ENCODE measurements at regions not wholly inside any gene's neighbourhood (a gene's known extent, or its start where the extent isn't known, plus 50 kb on each side); places are given as distances from the start of the nearest gene placed in this dataset.
"Not testable (repeated sequence)": the region's sequence is repeated elsewhere in the genome, so short reads cannot be mapped to it uniquely, and the experiment has no call there.

DNA sequence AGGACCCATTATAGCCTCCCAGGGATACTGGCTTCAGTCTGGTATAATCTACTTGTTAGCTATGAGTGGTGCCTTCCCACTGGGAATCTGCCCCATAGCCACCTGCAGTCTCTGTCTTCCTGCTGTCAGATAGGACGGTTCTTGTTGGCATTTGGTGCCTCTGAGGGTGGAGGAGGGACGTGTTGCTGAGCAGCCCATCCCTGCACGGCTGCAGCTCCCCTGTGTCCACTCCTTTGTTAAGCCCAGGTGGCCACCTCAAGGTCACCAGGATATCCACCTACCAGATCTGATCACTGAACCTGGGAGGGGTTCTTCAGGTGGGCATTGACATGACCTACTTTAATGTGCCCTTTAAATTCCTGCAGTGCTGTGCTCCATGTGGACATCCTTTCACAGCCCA lies 1714.2 kb downstream of the SPATA31A7 start:
- not testable (repeated sequence) for H3K27me3 Mint-ChIP-seq; DNase-seq (ENCODE audit: low spot score, unreplicated experiment); H3K4me1 Mint-ChIP-seq (ENCODE audit: low read depth); H3K4me3 Mint-ChIP-seq (ENCODE audit: low read depth); H3K27ac Mint-ChIP-seq; H3K36me3 Mint-ChIP-seq (ENCODE audit: insufficient read depth); H3K9me3 Mint-ChIP-seq (ENCODE audit: low read depth)

DNA sequence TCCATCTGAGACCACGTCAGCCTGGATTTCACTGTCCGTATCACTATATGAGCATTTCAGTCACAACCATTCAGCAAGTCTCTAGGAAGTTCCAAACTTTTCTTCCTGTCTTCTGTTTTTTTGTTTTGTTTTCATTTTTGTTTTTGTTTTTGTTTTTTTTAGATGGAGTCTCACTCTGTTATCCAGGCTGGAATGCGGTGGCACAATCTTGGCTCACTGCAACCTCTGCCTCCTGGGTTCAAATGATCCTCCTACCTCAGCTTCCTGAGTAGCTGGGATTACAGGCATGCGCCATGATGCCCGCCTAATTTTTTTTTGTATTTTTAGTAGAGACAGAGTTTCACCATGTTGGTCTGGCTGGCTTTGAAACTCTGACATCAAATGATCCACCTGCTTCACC lies 1715.9 kb downstream of the SPATA31A7 start:
- H3K27ac Mint-ChIP-seq; H3K4me1 Mint-ChIP-seq (ENCODE audit: low read depth); H3K9me3 Mint-ChIP-seq (ENCODE audit: low read depth); H3K36me3 Mint-ChIP-seq (ENCODE audit: insufficient read depth); DNase-seq (ENCODE audit: low spot score, unreplicated experiment); H3K27me3 Mint-ChIP-seq; H3K4me3 Mint-ChIP-seq (ENCODE audit: low read depth): not testable (repeated sequence)

DNA sequence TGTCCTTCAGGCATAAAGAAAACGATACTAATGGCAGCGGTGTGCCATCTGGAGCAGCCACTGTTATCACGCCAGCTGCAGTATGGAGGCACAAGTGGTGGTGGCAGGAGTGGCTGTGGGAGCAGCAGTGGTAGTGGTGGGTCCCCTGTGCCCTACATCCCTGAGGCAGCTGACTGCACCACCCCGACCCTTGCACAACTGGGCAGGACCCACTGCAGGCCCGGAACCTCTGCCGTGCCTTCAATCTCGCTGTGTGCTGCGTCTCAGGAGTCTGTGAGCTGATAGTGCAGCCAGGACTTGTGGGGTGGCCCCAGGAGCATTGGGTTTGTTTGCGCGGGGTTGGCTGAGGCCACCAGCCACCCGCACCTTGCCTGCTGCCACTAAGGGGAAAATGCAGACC lies 1718.0 kb downstream of the SPATA31A7 start:
- H3K27ac Mint-ChIP-seq; H3K9me3 Mint-ChIP-seq (ENCODE audit: low read depth); H3K4me1 Mint-ChIP-seq (ENCODE audit: low read depth); DNase-seq (ENCODE audit: low spot score, unreplicated experiment); H3K27me3 Mint-ChIP-seq; H3K4me3 Mint-ChIP-seq (ENCODE audit: low read depth); H3K36me3 Mint-ChIP-seq (ENCODE audit: insufficient read depth): not testable (repeated sequence)

DNA sequence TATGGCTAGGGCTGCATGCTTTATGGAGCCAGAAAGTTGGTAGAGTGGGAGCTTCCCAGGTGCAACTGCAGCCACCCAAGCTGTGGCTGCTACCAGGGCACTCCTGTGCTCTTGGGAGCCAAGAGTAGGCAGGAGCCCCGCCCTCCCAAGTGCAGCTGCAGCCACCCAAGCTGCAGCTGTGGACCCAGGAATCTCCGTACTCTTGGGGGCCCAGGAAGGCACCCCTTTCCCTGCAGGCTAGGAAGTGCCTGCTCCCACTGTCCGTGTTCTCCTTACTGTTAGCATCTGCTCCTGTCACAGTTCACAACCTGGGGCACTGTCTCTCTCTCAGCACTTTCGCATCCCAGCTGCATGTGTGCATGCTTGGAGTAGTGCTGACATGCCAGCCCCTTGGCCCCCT lies 1718.4 kb downstream of the SPATA31A7 start:
- not testable (repeated sequence) for H3K27ac Mint-ChIP-seq; H3K36me3 Mint-ChIP-seq (ENCODE audit: insufficient read depth); H3K4me3 Mint-ChIP-seq (ENCODE audit: low read depth); H3K27me3 Mint-ChIP-seq; H3K4me1 Mint-ChIP-seq (ENCODE audit: low read depth); H3K9me3 Mint-ChIP-seq (ENCODE audit: low read depth); DNase-seq (ENCODE audit: low spot score, unreplicated experiment)

DNA sequence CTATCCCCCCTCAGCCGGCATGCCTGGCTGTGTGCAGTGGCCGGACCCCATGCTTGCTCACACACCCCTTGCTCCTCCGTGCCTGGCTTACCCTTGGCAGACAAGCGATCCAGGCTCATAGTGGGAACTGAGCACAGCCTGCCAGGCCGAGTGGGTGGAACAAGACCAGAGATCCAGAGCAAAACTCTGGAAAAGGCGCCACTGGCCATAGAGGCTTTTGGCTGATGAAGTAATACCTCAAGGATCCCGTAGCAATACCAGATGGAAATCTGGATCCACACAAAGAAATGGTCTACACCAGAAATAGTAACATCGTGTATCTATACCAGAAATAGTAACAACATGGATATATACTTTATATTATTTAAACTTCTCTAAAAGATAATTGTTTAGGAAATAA lies 1719.6 kb downstream of the SPATA31A7 start:
- H3K9me3 Mint-ChIP-seq (ENCODE audit: low read depth); H3K4me3 Mint-ChIP-seq (ENCODE audit: low read depth); H3K27ac Mint-ChIP-seq; H3K36me3 Mint-ChIP-seq (ENCODE audit: insufficient read depth); H3K27me3 Mint-ChIP-seq; H3K4me1 Mint-ChIP-seq (ENCODE audit: low read depth); DNase-seq (ENCODE audit: low spot score, unreplicated experiment): not testable (repeated sequence)

DNA sequence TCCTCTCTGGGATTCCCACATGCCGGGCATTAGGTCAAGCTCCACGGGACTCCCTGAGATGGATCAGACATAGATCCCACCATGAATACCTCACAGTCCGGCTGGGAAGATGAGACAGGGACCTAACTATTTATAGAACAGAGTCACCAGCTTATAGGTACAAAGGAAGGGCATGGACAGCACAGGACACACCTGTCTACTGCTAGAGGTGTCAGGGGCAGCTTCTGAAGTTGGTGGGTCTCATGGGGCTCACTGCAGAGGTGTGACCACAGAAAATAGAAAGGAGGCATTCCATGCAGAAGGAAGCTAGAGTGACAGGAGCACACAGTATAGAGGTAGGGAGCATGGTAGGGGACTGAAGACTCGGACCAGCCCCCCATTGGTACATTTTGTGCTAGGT lies 1722.4 kb downstream of the SPATA31A7 start:
- not testable (repeated sequence) for H3K27ac Mint-ChIP-seq; H3K9me3 Mint-ChIP-seq (ENCODE audit: low read depth); H3K36me3 Mint-ChIP-seq (ENCODE audit: insufficient read depth); DNase-seq (ENCODE audit: low spot score, unreplicated experiment); H3K4me1 Mint-ChIP-seq (ENCODE audit: low read depth); H3K4me3 Mint-ChIP-seq (ENCODE audit: low read depth); H3K27me3 Mint-ChIP-seq

DNA sequence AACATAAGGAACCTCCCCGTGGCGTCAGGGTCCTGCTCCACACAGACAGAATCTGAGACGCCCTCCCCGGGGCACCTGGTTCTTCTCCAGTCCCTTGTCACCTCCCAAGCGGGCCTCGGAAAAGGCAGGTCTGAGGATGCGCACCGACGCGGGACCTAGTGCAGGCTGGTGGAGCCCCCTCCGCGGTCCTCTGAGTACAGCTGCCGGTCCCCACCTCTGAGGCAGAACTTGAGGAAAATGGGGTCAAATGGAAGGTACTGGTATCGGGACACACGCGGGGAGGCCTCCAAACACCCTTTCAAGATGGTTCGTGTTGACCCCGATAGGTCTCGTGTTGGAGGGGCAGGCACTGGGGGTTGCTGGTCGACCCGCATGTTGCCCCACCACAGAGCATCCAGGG lies 1725.3 kb downstream of the SPATA31A7 start:
- not testable (repeated sequence) for H3K4me3 Mint-ChIP-seq (ENCODE audit: low read depth); DNase-seq (ENCODE audit: low spot score, unreplicated experiment); H3K27ac Mint-ChIP-seq; H3K4me1 Mint-ChIP-seq (ENCODE audit: low read depth); H3K36me3 Mint-ChIP-seq (ENCODE audit: insufficient read depth); H3K9me3 Mint-ChIP-seq (ENCODE audit: low read depth); H3K27me3 Mint-ChIP-seq

DNA sequence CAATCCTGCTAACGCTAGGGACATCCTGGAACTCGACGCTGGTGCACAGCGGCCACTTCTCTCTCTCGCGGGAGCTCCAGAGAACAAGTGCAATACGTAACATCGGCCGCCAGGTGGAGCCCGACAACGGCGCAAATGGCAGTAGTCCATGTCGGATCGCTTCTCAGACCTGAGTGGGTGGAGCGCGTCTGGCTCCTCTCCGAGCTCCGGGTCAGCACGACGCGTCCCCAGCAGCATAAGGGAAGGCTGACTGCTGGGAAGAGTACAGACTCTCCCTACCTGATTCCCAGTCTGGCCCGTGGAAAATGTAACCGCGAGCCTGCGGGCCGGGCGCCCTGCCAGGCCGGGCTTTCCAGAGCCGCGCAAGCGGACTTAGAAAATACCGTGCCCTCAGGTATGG lies 1725.8 kb downstream of the SPATA31A7 start:
- H3K4me3 Mint-ChIP-seq (ENCODE audit: low read depth); H3K27me3 Mint-ChIP-seq; DNase-seq (ENCODE audit: low spot score, unreplicated experiment); H3K36me3 Mint-ChIP-seq (ENCODE audit: insufficient read depth); H3K4me1 Mint-ChIP-seq (ENCODE audit: low read depth); H3K9me3 Mint-ChIP-seq (ENCODE audit: low read depth); H3K27ac Mint-ChIP-seq: not testable (repeated sequence)

DNA sequence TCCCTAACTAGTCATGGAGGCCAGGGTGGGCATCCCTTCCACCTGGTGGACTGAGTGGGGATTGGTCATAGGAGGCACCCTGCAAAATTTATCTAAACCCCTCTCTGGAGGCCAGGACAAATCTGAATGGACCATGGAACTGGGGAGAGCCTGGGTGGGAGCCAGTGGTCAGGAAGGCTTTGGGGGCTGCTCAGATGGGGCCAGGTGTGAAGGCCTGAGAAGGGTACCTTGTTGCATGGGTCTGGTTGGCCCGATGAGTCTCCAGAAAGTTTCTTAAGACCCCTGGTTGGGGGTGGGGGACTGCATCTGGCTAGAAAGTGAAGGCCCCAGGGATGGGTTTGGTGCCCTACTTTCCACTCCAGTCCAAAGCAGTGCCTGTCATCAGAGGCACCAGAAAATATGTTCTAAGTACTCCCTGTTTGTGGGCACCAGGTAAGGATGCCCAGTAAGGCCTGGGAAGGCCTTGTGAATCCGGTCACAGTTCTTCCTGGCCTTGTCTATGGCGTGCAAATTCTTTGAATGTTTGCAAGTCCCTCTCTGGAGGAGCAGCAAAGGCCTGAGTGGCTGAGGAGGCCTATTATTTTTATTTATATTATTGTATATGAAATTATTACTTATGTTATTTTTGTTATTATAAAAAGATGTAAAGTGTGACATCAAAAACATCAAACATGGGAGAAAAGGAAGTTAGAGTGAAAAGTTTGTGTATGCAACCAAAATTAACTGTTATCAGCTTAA lies 1729.0 kb downstream of the SPATA31A7 start:
- not testable (repeated sequence) for DNase-seq (ENCODE audit: low spot score, unreplicated experiment); H3K4me1 Mint-ChIP-seq (ENCODE audit: low read depth); H3K36me3 Mint-ChIP-seq (ENCODE audit: insufficient read depth); H3K4me3 Mint-ChIP-seq (ENCODE audit: low read depth); H3K27ac Mint-ChIP-seq; H3K27me3 Mint-ChIP-seq; H3K9me3 Mint-ChIP-seq (ENCODE audit: low read depth)

DNA sequence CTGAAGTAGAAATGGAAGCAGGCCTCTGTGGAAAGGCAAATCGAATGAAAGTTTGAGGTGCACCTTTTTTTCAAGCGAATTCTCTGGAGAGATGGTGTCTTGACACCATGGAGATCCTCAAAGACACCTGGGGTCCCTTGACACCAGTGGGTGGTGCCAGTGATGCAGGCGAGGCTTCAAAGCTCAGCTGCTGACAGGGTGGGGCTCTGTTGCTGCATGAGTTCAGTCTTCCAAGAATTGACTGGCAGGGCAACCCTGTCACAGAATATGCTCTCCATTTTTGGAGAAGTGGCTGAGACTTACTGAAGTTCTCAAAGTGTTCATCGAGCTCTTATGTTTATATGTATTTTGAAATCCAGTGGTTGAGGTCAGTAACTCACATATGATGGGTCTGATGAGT lies 1741.6 kb downstream of the SPATA31A7 start:
- DNase-seq (ENCODE audit: low spot score, unreplicated experiment); H3K4me3 Mint-ChIP-seq (ENCODE audit: low read depth); H3K36me3 Mint-ChIP-seq (ENCODE audit: insufficient read depth); H3K4me1 Mint-ChIP-seq (ENCODE audit: low read depth); H3K27ac Mint-ChIP-seq; H3K9me3 Mint-ChIP-seq (ENCODE audit: low read depth); H3K27me3 Mint-ChIP-seq: not testable (repeated sequence)

DNA sequence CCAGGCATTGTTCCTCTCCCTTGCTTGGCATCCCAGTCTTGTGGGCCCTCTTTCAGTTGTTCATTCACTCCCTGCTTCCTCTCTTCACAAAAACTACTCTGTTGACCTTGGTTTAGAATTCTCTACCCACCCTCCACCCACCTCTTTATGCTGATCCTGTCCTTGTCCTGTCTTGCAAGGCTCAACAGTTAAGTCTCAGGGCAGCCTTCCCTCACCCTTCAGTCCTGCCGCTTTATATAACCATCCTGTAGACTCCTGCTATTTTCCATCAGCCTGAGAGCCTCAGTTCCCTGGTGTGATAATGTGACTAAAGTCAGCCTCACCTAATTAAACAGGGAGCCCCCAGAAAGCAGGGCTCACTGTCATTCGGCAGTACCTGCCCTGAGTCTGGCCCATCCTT lies 1763.0 kb downstream of the SPATA31A7 start:
- not testable (repeated sequence) for H3K4me3 Mint-ChIP-seq (ENCODE audit: low read depth); H3K4me1 Mint-ChIP-seq (ENCODE audit: low read depth); H3K36me3 Mint-ChIP-seq (ENCODE audit: insufficient read depth); H3K27ac Mint-ChIP-seq; H3K9me3 Mint-ChIP-seq (ENCODE audit: low read depth); DNase-seq (ENCODE audit: low spot score, unreplicated experiment); H3K27me3 Mint-ChIP-seq
